Ovary (tissue), 7 donors: ENCODE measurements at regions not wholly inside any gene's neighbourhood (a gene's known extent, or its start where the extent isn't known, plus 50 kb on each side); places are given as distances from the start of the nearest gene placed in this dataset.

Experiments
- DNase-seq, 5 donors: peaks; one replicate each; pipeline ENCODE4 v3.0.0-alpha.2; 2019 to 2020
- H3K27ac ChIP-seq, 2 donors: fragments of 200-600 bp; one replicate each; pipeline versions ENCODE4 v1.5.1 to v1.8.0; 2019 to 2022
- H3K27me3 ChIP-seq: fragments of 200-600 bp; one replicate; pipeline ENCODE4 v1.8.0; 2022
- H3K36me3 ChIP-seq: fragments of 200-600 bp; sonication (generic); one replicate; pipeline ENCODE4 v1.5.1; 2019
- H3K4me1 ChIP-seq: one replicate; pipeline ENCODE4 v1.8.1; 2013; ENCODE audit warnings: mild to moderate bottlenecking, moderate library complexity; ENCODE audit not compliant: insufficient read depth
- H3K4me3 ChIP-seq: fragments of 200-600 bp; sonication (generic); one replicate; pipeline ENCODE4 v1.5.1; 2017
- H3K9me3 ChIP-seq, 2 donors: fragments of 200-600 bp in 1 of 2; sonication (generic) in 1 of 2; one replicate each; pipeline versions ENCODE4 v1.5.1 to v1.8.1; 2013 to 2019; ENCODE audit warnings: mild to moderate bottlenecking in 1 of 2, moderate library complexity in 1 of 2
- EP300 ChIP-seq: sonication (generic); formaldehyde crosslinking; IDR thresholded peaks from one replicate; pipeline ENCODE4 v1.6.1; 2017; ENCODE audit warnings: antibody characterized with exemption
- POLR2A ChIP-seq: fragments of 450-650 bp; IDR thresholded peaks from one replicate; pipeline ENCODE4 v1.6.1; 2017; ENCODE audit warnings: antibody characterized with exemption, mild to moderate bottlenecking, moderate library complexity
- WGBS, 3 donors: extraction: QIAGEN DNeasy Blood & Tissue Kit in 1 of 3; methylation state at CpG; one replicate each; pipeline versions ENCODE4 v1.1.5 to v1.1.7; 2013 to 2017; 5-methylcytosine and 5-hydroxymethylcytosine counted together
- intact Hi-C, 4 donors: fragments of 100-400 bp; cut with DNase I; formaldehyde crosslinking; loops; one replicate each; pipeline versions ENCODE4 v1.11.0 to v1.15.1; 2022 to 2023
- TF ChIP-seq, protein P1 (sequence below), 3 donors: fragments of 450-650 bp in 2 of 3; fragments of 200-600 bp in 1 of 3; IDR thresholded peaks; one replicate each; pipeline versions ENCODE4 v1.5.1 to v1.8.0; 2016 to 2022; ENCODE audit warnings: antibody characterized with exemption in 3 of 3, mild to moderate bottlenecking in 1 of 3
- donor health status: DM: no; HTN: no; CAD: no; lungs with moderate emphysema.
- donor health status: DM: no; HTN: no; CAD: no.
- donor health status: Bipolar disorder and iron deficiency.
- donor health status: DM: no; HTN: no; CAD: no.
- donor health status: DM: yes; HTN: yes; CAD: no.

DNA sequence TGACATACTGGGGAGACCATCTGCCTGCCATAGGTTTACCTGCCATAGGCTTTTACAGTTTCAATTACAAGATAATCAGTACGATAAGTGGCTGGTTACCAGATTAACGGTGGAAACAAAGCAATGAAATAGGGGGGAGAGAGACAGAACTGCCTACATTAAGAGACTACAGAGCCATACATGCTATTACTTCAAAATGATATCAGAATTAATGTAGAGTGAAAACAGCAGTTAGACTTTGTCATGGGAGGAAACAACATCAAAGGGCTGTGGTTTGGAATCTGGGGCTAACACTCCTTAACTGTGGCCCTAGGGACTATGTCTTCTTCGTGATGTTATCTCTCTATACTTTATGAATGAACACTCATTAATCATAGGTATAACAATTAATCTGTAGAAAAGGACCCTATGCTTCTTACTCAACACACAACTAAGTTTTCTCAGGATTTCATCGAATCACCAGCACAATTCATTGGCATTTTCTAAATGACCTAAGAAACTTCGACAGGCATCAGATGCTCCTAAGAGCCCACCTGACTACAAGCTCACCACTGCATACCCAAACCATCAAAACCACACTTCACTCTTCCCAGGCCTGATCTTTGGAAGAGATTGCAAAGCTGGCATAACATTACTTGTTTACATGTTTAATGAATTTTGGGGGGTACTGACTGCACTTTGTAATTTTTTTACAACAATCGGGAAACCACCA lies 475.6 kb upstream of the SOX5 start:
- H3K9me3 ChIP-seq = no peaks in the 10 kb centered on the region
- no peaks in the 10 kb centered on the region for H3K4me1 ChIP-seq
- no peaks in the 10 kb centered on the region for H3K27me3 ChIP-seq
- intact Hi-C loops = no loop called here
- TF ChIP-seq, protein P1, sequence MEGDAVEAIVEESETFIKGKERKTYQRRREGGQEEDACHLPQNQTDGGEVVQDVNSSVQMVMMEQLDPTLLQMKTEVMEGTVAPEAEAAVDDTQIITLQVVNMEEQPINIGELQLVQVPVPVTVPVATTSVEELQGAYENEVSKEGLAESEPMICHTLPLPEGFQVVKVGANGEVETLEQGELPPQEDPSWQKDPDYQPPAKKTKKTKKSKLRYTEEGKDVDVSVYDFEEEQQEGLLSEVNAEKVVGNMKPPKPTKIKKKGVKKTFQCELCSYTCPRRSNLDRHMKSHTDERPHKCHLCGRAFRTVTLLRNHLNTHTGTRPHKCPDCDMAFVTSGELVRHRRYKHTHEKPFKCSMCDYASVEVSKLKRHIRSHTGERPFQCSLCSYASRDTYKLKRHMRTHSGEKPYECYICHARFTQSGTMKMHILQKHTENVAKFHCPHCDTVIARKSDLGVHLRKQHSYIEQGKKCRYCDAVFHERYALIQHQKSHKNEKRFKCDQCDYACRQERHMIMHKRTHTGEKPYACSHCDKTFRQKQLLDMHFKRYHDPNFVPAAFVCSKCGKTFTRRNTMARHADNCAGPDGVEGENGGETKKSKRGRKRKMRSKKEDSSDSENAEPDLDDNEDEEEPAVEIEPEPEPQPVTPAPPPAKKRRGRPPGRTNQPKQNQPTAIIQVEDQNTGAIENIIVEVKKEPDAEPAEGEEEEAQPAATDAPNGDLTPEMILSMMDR (IDR thresholded peaks at IDR 0.05) = no peak
- no peak for TF ChIP-seq EP300
- no peak for TF ChIP-seq POLR2A
- WGBS, 3 donors = 75 to 85% (median 78%) methylated on average over 6 of the region's 6 CpGs
- H3K4me3 ChIP-seq = no peak overlapping the region
- H3K27ac ChIP-seq = no peak overlapping the region
- H3K36me3 ChIP-seq = no peaks in the 10 kb centered on the region
- DNase-seq = no peak

DNA sequence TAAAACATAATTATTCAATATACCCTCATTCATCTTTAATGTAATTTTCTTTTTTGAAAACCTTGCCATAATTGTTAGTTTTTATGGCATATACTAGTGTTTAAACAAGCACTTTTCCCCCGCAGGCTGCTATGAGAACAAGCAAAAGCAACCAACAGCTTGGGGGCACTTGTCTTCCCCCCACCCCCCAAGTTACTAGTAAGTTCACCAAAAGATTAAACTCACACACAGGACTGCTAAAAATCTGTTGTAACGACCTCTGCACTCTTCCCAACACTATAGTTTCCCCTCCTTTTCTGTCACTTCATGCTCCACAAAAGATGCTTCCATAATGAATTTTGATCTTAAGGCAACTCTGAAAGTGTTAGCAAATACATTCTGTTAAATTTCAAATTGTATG lies 474.9 kb upstream of the SOX5 start:
- WGBS, 3 donors = 92 to 94% (median 93%) methylated on average over 2 of the region's 2 CpGs
- Histone ChIP-seq H3K27ac (no peak overlapping the region), H3K27me3 (no peaks in the 10 kb centered on the region), H3K9me3 (no peaks in the 10 kb centered on the region), H3K36me3 (no peaks in the 10 kb centered on the region), H3K4me3 (no peak overlapping the region), H3K4me1 (no peaks in the 10 kb centered on the region)
- TF ChIP-seq EP300 (no peak), POLR2A (no peak)
- TF ChIP-seq, protein P1 (IDR thresholded peaks at IDR 0.05) = no peak
- no peak for DNase-seq
- intact Hi-C loops = no loop called here

DNA sequence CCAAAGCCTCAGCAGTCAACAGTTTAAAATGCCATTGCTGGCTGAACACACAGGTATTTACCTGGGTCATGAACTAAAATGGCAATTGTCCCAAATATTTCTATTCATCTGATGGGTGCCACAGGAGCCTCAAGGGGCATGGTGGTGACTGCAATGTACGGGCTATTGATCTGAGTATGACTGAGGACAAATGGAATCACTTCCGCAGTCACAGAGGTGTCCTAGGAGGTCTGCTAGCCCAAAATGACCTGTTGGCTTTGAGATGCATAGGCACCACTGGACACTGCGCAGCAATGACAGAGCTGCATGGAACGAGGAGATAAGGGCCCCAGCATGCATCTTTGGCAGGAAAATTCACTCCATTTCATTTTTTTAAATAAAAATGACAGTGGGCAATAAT lies 474.1 kb upstream of the SOX5 start:
- DNase-seq = no peak
- intact Hi-C loops = no loop called here
- Histone ChIP-seq H3K4me3 (no peak overlapping the region), H3K27ac (no peak overlapping the region), H3K4me1 (no peaks in the 10 kb centered on the region), H3K27me3 (no peaks in the 10 kb centered on the region), H3K9me3 (no peaks in the 10 kb centered on the region), H3K36me3 (no peaks in the 10 kb centered on the region)
- TF ChIP-seq, protein P1 (IDR thresholded peaks at IDR 0.05) = no peak
- TF ChIP-seq EP300 (no peak), POLR2A (no peak)
- 96 to 97% (median 96%) methylated on average over 4 of the region's 4 CpGs for WGBS, 3 donors

DNA sequence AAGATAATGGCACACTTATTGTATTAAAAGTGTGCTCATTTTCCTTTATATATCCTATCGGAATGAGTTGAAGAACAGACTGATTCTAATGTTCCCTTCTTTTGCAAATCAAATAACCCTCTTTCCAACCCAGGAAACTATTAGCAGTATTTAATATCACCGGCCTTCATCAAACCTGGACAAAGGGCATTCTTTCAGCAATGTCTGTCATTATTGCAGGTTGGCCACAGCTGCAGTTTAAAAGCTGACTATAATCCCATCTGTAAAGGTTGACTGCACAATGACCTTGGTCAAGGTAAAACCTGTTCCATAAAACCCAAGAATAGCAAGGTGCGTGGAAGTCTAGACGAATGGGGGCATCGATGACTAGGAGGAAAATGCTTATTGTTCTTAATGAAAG lies 472.3 kb upstream of the SOX5 start:
- H3K4me1 ChIP-seq = no peaks in the 10 kb centered on the region
- no peak overlapping the region for H3K27ac ChIP-seq
- 94 to 98% (median 97%) methylated on average over 5 of the region's 5 CpGs for whole genome bisulfite sequencing, 3 donors
- no peaks in the 10 kb centered on the region for H3K9me3 ChIP-seq
- H3K27me3 ChIP-seq = no peaks in the 10 kb centered on the region
- no peak for DNase-seq
- H3K4me3 ChIP-seq = no peak overlapping the region
- no peaks in the 10 kb centered on the region for H3K36me3 ChIP-seq
- no peak for TF ChIP-seq EP300
- TF ChIP-seq, protein P1 (IDR thresholded peaks at IDR 0.05) = no peak
- TF ChIP-seq POLR2A = no peak
- intact Hi-C loops = no loop called here
